ENCODE measurements at regions not wholly inside any gene's neighbourhood (a gene's known extent, or its start where the extent isn't known, plus 50 kb on each side); places are given as distances from the start of the nearest gene placed in this dataset.
"Not testable (repeated sequence)": the region's sequence is repeated elsewhere in the genome, so short reads cannot be mapped to it uniquely, and the experiment has no call there.

DNA sequence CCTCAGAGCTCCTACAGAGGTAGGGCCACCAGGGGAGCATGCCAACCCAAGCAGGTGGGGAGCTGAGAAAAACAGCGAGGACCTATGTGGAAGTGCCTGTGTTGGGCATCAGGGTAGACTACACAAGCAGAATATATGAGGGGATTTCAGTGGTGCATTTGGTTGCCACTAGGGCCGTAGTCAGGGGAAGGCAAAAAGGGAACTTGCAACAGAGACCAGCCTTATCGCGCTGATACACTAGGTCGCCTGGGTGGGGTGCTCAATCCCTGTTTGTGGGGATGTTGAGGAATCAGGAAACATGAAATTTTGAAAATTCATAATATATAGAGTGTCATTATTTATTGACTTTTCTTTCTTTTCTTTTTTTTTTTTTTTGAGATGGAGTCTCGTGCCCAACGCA, 370.9 kb upstream of the PRR16 start:
- DNase-seq, result no peak

DNA sequence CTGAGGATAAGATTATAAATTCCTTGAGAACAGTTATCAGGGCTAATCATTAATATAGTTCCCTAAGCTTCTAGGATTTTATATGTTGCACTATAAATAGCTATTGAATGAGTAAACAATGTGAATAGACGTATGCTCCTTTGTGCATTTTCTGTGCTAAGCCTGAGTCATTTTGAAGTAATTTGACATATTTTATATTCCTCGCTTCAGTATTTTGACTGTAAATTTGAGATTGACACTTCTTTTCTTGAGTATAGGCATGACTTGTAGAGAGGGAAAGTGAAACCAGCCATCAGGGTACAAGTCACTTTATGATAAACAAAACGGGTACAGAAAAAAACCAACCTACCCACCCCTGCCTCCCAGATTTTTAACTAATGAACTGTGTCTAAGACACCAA, 367.7 kb upstream of the PRR16 start:
- peak; percentile 67 for DNase-seq

DNA sequence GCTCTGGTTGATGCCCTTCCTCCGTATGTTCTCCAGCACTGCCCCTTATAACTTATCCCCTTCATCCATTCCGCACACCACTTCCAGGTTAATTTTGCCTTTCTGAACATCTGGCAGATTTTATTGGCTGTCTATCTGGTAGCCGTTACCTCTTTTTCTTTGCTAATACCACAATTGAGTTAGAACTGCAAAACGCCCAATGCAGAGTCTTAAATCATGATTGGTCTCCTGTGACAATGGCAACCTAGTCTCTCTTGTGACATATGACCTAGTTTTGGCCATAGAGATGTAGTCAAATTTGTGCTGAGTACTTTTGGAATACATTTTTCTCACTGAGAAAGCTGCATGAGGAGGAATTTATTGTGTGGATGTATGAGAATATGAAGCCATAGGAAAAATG, 365.7 kb upstream of the PRR16 start:
- DNase-seq, result no peak

DNA sequence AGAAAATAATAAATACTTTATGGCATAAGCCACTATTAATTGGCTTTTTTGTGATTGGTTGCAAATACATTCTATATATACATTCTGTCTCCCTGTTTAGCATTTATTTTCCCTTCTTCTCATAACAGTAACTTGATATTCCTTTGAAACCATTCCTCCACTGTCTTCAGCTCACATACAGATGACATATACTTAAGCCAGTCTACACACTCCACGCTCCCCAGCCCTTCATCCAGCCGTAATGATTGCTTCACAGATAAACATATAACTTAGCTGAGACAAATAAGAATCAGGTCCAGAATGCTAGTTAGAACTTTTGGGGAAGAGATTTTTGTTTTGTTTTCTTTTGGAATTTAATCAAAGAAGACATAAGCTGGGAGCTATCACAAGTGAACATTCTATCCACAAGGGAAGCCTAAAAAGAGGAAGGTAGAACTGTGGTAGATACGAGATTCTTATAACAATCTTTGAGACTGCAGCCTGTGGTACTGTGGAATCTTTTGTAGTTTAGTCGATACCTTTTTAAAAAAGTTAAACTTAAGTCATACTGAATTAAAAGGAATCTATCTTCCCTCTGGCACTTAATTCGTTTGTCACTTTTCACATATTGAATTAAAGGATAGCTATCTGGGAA, 365.1 kb upstream of the PRR16 start:
- DNase-seq, result no peak

DNA sequence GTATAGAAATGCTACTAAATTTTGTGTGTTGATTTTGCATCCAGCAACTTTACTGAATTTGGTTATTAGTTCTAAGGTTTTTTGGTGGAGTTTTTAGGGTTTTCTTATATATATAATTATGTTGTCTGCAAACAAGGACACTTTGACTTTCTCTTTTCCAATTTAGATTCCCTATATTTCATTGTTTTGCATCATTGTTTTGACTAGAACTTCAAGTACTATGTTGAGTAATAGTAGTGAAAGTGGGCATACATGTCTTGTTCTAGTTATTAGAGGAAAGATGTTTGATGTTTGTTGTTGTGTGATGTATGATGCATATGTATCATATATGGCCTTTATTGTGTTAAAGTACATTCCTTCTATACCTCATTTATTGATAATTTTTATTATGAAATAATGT, 362.3 kb upstream of the PRR16 start:
- no peak for DNase-seq

DNA sequence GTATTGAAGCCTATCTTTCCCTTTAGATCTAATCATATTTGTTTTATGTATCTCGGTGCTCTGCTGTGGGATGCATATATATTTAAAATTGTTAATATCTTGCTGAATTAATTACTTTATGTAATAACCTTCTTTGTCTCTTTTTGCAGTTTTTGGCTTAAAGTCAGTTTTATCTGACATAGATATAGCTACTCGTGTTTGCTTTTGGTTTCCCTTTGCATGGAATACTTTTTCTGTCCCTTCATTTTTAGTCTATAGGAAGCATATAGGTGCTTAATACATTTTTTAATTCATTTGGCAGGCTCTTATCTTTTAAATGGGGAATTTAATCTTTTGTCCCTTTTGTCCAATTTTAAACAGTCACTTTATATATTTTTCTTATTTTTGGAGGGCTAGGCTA, 360.6 kb upstream of the PRR16 start:
- no peak for DNase-seq

DNA sequence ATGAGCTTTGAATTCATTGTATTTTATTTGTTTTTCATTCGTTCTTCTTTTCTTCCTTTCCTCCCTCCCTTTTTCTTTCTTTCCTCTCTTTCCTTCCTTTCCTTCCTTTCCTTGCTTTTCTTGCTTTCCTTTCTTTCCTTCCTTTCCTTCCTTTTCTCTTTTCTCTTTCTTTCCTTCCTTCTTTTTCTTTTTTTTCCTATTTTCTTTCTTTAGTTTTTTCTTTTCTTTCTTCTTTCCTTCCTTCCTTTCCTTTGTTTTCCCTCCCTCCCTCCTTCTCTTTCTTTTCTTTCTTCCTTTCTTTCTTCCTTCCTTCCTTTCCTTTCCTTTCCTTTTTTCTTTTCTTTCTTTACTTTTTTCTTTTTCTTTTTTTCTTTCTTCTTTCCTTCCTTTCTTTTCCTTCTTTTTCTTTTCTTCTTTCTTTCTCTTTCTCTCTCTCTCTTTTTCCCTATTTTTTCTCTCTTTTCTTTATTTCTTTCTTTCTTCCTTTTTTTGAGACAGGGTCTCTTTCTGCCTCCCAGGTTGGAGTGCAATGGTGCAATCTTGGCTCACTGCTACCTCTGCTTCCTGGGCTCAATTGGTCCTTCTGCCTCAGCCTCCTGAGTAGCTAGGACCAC, 357.1 kb upstream of the PRR16 start:
- DNase-seq, result no peak

DNA sequence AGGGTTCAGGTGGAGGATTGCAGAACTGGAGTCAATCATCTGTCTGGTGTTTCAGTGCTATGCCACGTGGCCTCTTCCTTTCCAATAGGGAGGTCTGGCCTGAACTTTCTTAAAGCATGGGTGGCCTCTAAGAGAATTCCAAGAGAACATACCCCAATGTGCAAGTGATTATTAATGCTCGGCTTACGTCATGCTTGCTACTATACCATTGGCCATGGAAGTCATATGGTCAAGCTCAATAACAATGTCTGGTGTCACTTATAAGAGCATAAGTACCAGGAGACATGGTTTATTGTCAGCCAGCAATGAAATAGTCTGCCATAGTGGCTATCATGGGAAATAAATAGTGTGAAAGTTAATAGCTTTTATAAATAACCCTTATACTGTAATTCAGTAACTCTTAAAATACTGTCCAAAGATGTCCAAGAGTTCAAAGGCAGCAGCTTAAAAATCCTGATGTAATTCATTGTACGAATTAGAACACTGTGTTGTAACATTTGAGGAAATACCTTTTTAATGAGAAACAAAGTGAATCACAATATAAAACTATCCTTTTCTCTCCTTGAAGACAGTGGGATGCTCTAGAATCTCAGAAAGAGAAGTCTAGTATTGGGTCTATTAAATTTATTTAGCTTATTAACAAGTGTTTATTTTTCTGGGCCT, 355.4 kb upstream of the PRR16 start:
- peak; percentile 21 for DNase-seq

DNA sequence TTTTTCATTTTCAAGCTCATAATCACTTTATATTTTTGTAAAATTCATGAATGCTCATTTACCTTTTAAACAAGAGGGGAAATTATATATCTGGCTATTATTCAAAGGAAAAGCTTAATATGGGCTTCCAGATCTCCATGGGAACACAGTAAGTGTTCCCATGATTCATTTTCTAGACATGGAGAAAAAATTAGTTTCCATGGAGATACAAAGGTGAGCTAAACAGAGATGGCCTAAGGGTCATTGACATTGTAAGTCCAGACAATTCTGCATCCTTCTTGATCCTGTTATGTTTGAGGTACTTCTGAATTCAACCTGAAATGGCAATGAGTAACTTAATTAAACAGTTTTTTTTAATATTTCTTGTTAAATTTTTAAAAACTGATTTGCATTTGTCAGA, 341.4 kb upstream of the PRR16 start:
- DNase-seq, result no peak

DNA sequence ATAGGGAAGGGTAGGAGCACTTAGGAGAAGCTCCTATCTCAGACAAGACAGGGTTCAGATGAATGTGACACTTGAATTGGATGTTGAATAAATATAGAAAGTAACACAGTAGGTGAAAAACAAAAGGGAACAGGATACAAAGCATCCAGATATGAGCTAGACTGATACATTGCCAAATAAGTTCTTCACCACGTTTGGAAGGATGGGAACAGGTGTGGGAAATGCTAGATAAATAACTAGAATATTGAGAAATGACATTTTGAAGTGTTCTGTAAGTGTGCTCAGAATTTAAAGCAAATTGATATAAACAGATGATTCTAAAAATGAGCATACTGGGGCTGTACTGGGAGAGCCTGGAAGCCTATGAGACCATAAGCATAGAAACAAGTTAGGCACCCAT, 340.1 kb upstream of the PRR16 start:
- no peak for DNase-seq

DNA sequence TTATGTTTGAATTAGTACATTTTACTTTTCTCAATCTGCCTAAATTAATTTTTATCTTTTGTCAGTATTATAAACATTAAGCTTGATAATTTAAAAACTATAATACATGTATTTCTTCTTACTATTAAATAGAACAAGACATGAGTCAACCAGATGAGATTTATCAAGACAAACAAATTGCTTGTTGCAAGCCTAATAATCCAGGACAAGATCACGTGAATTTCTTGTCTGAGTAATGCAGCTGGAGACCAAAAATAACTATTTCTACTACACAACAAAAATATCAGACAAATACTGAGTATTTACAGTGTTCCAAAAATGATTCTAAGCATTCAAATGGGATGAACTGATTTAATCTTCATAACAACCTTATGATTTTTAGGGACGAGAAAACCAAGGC, 339.1 kb upstream of the PRR16 start:
- no peak for DNase-seq

DNA sequence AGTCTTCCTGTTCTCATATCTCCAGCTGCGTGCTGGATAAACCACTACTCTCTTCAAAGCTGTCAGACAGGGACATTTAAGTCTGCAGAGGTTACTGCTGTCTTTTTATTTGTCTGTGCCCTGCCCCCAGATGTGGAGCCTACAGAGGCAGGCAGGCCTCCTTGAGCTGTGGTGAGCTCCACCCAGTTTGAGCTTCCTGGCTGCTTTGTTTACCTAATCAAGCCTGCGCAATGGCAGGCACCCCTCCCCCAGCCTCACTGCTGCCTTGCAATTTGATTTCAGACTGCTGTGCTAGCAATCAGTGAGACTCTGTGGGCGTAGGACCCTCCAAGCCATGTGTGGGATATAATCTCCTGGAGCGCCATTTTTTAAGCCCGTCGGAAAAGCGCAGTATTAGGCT, 331.8 kb upstream of the PRR16 start:
- DNase-seq, result not testable (repeated sequence)

DNA sequence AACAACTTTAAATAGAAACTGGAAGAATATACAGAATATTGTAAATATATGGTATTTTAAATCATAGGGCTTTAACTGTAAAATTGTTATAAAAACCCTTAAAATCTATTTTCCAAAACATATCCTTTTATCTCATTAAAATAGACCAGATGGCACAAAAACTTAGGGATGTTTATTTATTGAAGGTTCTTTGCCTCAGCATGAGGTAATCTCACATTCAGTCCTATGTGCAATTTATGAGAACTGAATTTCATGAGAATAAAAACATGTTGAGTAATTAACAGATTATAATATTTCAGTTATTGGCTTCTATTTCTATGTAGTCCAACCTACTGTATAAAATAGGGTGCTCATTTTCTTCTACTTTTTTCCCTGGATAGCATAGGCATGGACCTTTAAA, 329.2 kb upstream of the PRR16 start:
- no peak for DNase-seq

DNA sequence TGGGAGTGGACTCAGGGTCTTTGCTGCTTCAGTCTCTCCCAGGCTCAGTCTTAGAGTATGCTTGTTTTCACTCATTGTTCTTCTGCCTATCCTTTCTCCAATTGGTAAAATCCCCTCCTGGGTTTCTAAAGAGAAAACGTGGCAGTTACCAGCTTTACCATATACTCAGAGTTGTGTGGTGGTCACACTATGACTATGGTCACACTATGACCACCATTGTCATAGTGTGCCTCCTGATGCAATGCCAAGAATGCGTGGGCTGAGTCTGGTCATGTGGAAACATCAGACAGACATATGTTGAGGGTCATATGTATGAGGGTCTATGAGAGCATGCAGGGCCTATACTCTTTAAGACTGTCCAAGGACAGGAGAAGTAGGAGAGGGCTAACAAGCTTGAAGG, 326.5 kb upstream of the PRR16 start:
- DNase-seq, result no peak

DNA sequence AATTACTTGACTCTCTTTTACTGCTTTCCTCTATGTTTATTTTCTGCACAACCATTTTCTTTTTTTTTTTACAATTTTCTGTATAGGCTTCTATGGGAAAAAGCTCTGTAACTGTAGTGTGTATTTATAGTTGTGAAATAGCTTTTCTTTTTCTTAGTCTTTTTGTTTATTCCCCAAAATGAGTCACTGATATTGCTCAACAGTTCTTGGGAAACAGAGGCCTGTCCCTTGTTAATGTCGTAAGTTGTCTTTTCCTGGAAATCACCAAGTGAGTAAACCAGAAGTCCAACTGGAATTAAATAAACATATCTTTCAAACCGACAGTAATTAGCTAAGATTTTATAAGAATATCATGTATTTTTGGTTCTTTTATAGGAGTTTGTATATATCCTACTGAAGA, 325.1 kb upstream of the PRR16 start:
- DNase-seq, result peak; percentile 93

DNA sequence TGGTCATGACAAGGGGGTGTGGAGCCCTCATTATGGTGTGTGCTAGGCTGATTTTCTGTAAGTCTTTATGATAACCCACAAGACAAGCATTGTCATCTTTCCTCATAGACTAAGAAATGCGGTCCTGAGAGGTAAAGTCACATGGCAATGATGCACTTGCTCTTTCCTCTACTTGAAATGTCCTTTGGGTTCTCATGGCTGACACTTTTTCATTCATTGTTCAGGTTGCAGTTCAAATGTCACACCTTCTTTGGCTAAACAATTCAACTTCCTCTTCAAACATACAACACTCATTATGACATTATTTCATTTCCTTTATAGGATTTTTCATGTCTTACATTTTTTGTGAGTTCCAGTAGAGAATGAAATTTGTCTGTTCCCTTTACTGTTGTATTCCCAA, 323.6 kb upstream of the PRR16 start:
- no peak for DNase-seq

DNA sequence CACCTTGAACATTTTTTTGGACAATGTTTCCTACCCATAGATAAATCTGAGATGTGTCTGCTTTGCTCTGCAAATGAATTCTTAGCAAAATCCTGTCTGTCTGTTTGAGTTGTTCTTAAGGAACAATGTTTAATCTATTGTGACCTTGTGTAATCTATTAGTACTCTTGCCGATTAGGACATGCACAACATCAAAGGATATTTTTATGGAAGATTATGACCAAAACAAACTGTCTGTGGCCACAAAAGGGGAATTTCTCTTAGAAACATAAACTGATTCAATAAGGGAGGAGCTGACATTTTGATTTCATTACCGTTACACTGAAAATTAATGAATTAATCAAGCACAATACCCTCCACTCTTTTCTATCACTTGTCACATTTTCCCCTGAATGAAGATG, 323.0 kb upstream of the PRR16 start:
- DNase-seq, result no peak

DNA sequence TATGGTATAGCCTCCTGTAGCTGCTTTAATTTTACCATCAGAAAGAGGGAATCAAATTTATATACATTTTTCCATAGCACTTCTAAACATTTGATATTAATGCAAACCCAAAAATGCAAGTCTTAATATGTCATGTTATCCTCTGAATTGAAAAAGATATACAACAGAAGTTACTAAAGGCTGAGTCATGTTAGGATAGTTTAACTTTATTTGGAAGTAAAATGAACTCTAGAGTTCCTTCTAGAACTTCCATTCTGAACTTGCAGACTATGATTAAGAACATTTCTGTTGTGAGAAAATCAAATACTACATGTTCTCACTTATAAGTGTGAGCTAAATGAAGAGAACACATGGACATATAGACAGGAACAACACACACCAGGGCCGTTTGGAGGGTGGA, 317.3 kb upstream of the PRR16 start:
- DNase-seq, result no peak

DNA sequence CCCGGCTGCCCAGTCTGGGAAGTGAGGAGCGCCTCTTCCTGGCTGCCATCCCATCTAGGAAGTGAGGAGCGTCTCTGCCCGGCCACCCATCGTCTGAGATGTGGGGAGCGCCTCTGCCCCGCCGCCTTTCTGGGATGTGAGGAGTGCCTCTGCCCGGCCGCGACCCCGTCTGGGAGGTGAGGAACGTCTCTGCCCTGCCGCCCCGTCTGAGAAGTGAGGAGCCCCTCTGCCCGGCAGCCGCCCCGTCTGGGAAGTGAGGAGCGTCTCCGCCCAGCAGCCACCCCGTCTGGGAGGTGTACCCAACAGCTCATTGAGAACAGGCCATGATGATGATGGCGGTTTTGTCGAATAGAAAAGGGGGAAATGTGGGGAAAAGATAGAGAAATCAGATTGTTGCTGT, 316.2 kb upstream of the PRR16 start:
- DNase-seq, result not testable (repeated sequence)

DNA sequence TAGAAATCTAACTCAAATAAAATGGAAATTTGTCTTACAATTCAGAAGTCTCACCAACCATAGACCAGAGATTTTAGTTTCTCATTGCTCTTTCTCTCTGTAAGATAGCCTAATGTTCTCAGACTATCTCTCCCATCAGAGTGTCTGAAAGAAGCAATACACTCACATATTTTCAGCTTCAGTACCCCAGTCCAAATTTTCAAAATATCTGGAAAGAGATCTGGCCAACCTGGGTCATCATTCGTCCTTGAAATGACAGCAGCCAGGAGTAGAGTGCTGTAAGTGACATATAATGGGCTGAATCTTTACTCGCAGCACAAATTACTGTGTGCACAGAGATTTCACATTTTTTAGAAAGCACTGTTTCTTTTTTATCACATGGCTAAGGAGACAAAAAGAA, 313.3 kb upstream of the PRR16 start:
- no peak for DNase-seq

DNA sequence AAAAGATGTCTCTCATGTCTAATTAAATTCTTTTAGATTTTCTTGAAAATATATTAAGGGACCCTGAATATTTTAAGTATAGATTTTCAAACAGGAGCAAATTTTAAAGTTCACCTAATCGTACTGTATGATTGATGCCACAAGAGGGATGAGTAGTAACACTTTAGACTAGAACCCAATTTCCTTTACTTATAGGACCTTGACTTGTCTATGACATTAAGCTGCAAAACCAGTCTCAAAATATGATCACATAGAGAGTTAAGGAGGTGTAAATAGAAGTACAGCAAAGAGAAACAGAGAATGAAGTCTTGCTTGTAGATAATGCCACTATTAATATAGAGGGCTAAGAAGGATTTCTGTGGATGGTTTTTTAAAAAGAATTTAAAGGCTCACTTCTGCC, 312.9 kb upstream of the PRR16 start:
- DNase-seq, result no peak

DNA sequence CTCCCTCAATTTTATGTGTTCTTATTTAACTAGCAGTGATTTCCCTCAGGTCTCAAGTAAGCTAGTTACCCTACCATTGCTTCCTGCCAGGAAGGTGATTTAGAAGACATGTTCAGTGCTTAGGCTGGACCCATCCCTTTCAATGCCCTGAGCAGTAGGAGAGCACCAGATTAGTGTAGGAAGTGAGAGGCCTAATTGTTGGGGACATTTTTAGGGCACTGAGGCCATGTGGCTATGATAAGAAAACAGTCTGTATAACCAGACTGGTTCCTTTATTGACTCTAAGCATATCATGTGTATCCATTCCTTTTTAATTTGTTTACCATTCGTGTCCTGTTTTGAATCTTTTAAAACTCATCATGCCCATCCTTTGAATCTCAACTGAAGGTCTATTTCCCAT, 312.3 kb upstream of the PRR16 start:
- no peak for DNase-seq

DNA sequence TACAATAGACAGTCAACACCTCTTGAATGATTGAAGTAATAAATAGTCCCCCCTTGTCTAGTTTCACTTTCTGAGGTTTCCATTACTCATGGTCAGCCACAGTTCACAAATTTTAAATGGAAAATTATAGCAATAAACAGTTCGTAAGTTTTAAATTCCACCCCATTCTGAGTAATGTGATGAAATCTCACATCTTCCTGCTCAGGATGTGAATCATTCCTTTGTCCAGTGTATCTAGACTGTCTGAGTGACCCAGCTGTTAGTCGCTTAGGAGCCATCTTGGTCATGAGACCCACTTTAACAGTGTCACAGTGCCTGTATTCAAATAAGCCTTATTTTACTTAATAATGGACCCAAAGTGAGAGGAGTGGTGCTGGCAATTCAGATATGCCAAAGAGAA, 311.6 kb upstream of the PRR16 start:
- peak; percentile 82 for DNase-seq

DNA sequence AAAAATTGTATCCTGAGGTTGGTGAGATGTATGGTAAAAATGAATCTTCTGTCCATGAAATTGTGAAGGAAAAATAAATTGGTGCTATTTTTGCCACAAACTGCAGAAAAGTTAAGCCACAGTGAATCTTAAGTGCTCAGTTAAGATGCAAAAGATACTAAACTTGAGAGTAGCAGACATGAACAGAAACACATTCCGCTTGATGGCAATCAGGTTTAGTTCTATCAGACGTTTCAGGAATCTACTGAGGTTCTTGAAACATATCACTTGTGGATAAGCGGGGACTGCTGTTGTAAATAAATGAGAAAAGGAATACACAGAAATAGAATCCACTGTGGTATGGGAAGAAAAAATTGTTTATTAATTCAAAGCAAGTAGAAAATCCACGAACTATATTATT, 311.2 kb upstream of the PRR16 start:
- no peak for DNase-seq

DNA sequence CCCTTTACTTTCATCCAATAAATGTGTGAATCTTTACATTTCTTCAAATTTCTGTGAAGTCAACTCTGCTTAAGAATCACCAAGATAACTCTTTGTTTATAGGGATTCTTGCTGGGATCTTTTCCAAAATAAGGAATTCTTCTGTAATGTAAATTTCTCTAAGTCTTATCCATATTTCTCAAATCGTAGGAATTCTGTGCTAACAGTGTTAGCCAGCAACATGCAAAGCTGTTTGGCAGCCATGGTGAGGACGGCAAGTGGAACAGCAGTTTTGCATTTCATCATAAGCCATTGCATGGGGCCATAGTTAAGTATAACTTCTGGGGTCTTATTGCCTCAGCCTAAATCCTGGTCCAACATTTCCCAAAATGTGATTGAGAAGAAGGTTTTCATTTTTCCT, 310.5 kb upstream of the PRR16 start:
- no peak for DNase-seq
